Lower leg skin (tissue), 4 donors: ENCODE measurements at regions not wholly inside any gene's neighbourhood (a gene's known extent, or its start where the extent isn't known, plus 50 kb on each side); places are given as distances from the start of the nearest gene placed in this dataset.

Source experiments
- DNase-seq, 2 donors: peaks; one replicate each; pipeline ENCODE4 v3.0.0-alpha.2; 2019; ENCODE audit warnings: low spot score in 2 of 2
- H3K4me3 ChIP-seq: fragments of 200-600 bp; sonication (generic); 2 replicates; pipeline ENCODE4 v1.5.1; 2017; ENCODE audit warnings: mild to moderate bottlenecking, low read depth; ENCODE audit not compliant: poor library complexity, severe bottlenecking
- CTCF ChIP-seq, 3 donors: fragments of 450-650 bp; IDR thresholded peaks; one replicate each; pipeline ENCODE4 v1.5.1; 2016; ENCODE audit warnings: antibody characterized with exemption in 3 of 3, mild to moderate bottlenecking in 3 of 3, moderate library complexity in 2 of 3
- POLR2A ChIP-seq, 2 donors: fragments of 450-650 bp; IDR thresholded peaks; one replicate each; pipeline ENCODE4 v1.6.1; 2016 to 2017; ENCODE audit warnings: antibody characterized with exemption in 2 of 2, mild to moderate bottlenecking in 1 of 2, moderate library complexity in 1 of 2
- WGBS, 2 donors: methylation state at CpG; one replicate each; pipeline ENCODE4 v1.1.5; 2018; 5-methylcytosine and 5-hydroxymethylcytosine counted together
- intact Hi-C: fragments of 100-400 bp; cut with DNase I; formaldehyde crosslinking; loops from one replicate; pipeline ENCODE4 v1.15.0; 2023; ENCODE audit warnings: low total_unique reads

DNA sequence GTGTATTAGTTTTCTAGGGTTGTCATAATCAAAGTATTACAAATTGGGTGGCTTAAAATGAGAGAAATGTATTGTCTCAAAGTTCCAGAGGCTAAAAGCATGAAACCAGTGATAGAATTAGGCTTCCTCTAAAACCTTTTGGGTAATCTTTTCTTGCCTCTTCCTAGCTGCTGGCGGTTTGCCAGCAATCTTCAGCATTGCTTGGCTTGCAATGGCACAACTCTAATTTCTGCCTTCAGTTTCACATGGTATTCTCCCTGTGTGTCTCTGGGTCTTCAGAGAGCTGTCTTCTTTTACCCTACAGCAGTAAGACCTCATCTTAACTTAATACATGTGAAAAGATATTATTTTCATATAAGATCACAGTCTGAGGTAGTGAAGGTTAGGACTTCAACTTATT, 479.1 kb upstream of the GJE1 start:
- DNase-seq = no peak
- TF ChIP-seq POLR2A (IDR thresholded peaks at IDR 0.05) = no peak
- TF ChIP-seq CTCF (IDR thresholded peaks at IDR 0.05) = no peak
- intact Hi-C loops = no loop called here

DNA sequence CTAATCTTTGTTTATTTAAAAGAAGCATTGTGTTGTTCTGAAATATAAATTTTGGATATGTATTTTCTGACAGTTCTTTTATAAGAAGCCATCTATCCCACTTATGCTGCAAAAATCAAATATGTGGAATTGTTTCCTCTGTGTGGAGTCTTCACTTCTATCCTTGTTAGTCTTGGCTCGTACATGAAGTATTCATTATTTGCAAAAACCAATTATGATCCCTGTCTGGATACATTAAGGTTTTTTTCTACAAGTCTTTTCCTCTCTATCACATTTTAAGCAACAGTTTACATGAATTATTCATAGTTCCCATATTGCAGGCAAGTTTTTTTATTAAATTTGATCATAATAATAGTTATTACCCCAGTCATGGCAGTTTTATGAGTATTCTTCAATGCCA, 490.8 kb upstream of the GJE1 start:
- TF ChIP-seq POLR2A (IDR thresholded peaks at IDR 0.05) (no peak), CTCF (IDR thresholded peaks at IDR 0.05) (no peak)
- no peak for DNase-seq
- WGBS, 2 donors = 58 to 72% methylated on average over 1 of the region's 1 CpG
- intact Hi-C loops = no loop called here
- no peak overlapping the region for H3K4me3 ChIP-seq

More for the DNA sequence above, 479.1 kb upstream of the GJE1 start:
- no peak overlapping the region for H3K4me3 ChIP-seq
- 72 to 88% methylated on average over 1 of the region's 1 CpG for WGBS, 2 donors

DNA sequence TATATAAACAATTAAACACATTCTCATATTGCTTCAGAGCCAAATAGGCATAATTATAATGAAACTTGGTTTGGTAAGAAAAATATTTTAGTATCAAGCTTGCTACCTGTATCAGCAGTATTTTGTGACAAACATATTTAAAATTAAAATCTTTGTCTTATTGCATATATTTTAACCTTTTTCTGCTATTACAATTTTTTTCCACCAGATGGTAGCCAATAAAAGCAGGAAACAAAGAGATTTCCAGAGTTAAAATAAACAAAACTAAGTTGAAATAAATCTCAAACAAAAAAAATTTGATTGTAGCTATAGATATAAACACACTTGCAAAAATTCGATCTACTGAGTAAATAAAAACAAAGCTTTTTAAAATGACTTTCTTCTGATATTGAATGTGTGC, 491.3 kb upstream of the GJE1 start:
- no peak for DNase-seq
- intact Hi-C loops = no loop called here
- TF ChIP-seq POLR2A (IDR thresholded peaks at IDR 0.05) = no peak
- TF ChIP-seq CTCF (IDR thresholded peaks at IDR 0.05) = no peak
- H3K4me3 ChIP-seq = no peak overlapping the region
- WGBS, 2 donors = 62 to 64% methylated on average over 1 of the region's 1 CpG

- no peak for DNase-seq
- no peak overlapping the region for H3K4me3 ChIP-seq
- intact Hi-C loops = no loop called here
- 94 to 95% methylated on average over 3 of the region's 3 CpGs for WGBS, 2 donors
- TF ChIP-seq POLR2A (IDR thresholded peaks at IDR 0.05) (no peak), CTCF (IDR thresholded peaks at IDR 0.05) (no peak)
These were observed 497.1 kb upstream of the GJE1 start for GRCh38 chr6:141635621-141636020.

- 62 to 71% methylated on average over 2 of the region's 2 CpGs for WGBS, 2 donors
- DNase-seq = no peak
- no peak overlapping the region for H3K4me3 ChIP-seq
- no peak for TF ChIP-seq POLR2A (IDR thresholded peaks at IDR 0.05)
- intact Hi-C loops = no loop called here
These were observed 498.5 kb upstream of the GJE1 start for GRCh38 chr6:141634269-141634668.

DNA sequence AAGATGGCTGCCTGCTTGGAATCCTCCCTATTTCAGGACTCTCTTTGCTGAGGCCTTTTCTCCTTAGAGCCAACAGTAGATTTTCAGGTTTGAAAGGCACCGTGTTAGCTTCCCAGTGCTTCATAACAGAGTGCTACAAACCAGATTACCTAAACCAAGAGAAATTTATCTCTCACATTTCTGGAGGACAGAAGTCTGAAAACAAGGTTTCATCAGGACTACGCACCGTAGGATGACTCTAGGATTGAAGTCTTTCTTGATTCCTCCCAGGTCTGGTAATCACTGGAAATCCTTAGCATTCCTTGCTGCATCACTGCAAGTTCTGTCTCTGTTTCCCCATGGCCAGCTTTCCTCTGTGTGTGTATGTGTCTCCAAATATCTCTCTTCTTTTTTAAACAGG, 508.4 kb upstream of the GJE1 start:
- intact Hi-C loops = no loop called here
- no peak overlapping the region for H3K4me3 ChIP-seq
- 91 to 97% methylated on average over 3 of the region's 3 CpGs for WGBS, 2 donors
- TF ChIP-seq POLR2A (IDR thresholded peaks at IDR 0.05) (no peak), CTCF (IDR thresholded peaks at IDR 0.05) (no peak)
- DNase-seq = no peak
